ENCODE measurements at regions not wholly inside any gene's neighbourhood (a gene's known extent, or its start where the extent isn't known, plus 50 kb on each side); places are given as distances from the start of the nearest gene placed in this dataset.
A peak's percentile ranks its signal among the peaks of the same experiment; 100 is the strongest.

DNA sequence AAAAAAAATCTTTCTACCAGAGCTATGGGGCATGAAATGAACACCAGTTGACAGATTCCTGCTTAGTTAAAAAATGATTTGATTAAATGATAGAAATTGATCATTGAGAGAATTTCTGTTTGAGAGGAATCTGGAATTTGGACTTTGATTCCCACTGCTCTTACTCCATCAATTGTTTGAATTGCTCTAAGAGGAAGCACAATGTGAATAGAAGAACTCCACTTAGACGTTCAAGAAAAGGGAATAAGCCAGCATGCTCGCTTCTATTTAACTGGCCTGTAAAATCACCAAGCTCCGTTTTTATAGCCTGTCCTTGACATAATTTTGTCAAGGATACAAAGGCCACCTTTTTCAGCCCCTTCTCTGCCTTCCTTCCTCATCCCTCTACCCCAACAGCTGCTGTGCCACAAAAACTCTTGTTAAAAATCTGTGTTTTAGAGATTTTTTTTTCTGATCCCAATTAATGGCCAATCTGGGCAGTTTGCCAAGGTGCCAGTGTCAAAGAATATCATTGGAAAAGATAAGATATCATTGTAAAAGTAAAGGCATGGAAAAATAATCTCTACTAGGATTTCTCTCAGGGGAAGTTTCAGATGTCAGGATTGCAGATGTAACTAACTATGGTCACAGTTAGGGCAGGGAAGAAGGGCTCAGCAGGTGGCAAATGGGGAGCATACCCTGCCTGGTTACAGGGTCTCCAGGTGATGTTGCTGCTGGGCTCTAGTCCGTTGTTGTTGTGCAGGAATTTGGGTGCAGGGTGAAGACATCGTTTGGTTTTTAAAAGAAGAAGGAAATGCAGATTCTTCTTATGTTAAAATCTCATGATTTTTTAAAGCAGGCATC is 301.8 kb upstream of the PDZRN3 start:
- Histone ChIP-seq H3K36me3 (ENCODE audit: control insufficient read depth in 4 of 4, insufficient read depth in 4 of 4, low read length in 4 of 4) (no peaks in the 10 kb centered on the region), H3K4me1 (ENCODE audit: control insufficient read depth in 5 of 5, insufficient read depth in 5 of 5, low read length in 5 of 5) (peaks cover 0 to 4% (median 0%) of the 10 kb centered on the region in 5 donors), H3K27me3 (ENCODE audit: control insufficient read depth in 3 of 3, insufficient read depth in 3 of 3, low read length in 2 of 3) (no peaks in the 10 kb centered on the region), H3K4me3 (no peak overlapping the region), H3K9me3 (ENCODE audit: control insufficient read depth in 4 of 4, insufficient read depth in 3 of 4, low read length in 3 of 4) (no peaks in the 10 kb centered on the region), H3K27ac (ENCODE audit: low read depth in 1 of 2, low read length in 1 of 2) (no peak overlapping the region), H3K9ac (ENCODE audit: insufficient read depth in 1 of 2, low read length in 2 of 2) (no peak overlapping the region)
- 41 to 56% methylated on average over 5 of the region's 5 CpGs for WGBS, 2 donors
- TF ChIP-seq, protein P1, sequence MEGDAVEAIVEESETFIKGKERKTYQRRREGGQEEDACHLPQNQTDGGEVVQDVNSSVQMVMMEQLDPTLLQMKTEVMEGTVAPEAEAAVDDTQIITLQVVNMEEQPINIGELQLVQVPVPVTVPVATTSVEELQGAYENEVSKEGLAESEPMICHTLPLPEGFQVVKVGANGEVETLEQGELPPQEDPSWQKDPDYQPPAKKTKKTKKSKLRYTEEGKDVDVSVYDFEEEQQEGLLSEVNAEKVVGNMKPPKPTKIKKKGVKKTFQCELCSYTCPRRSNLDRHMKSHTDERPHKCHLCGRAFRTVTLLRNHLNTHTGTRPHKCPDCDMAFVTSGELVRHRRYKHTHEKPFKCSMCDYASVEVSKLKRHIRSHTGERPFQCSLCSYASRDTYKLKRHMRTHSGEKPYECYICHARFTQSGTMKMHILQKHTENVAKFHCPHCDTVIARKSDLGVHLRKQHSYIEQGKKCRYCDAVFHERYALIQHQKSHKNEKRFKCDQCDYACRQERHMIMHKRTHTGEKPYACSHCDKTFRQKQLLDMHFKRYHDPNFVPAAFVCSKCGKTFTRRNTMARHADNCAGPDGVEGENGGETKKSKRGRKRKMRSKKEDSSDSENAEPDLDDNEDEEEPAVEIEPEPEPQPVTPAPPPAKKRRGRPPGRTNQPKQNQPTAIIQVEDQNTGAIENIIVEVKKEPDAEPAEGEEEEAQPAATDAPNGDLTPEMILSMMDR (IDR thresholded peaks at IDR 0.05; ENCODE audit: control extremely low read depth, extremely low read depth): no peak
- DNase-seq: peak in 1 of 3 donors; percentile 17
- ATAC-seq (ENCODE audit: insufficient read depth, low FRiP score): no peak

DNA sequence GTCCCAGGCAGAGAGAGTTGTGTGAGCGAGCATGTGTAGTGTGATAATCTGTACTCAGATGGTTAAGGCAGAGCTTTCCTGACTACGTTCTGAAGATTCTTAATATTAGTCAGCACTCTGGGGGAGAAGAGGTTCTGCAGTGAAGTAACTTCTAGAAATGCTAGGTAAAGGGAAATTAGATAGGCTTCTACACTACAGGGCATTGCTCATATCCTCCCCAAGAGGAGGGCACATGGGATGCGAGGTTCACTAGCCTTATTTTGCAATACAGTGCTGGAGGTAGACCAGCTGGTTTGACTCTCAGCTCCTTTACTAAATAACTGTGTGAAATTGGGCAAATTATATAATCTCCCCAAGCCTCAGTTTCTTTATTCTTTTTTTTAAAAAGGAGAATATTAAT is 300.3 kb upstream of the PDZRN3 start:
- Histone ChIP-seq H3K4me1 (ENCODE audit: control insufficient read depth in 5 of 5, insufficient read depth in 5 of 5, low read length in 5 of 5) (no peaks in the 10 kb centered on the region), H3K27me3 (ENCODE audit: control insufficient read depth in 3 of 3, insufficient read depth in 3 of 3, low read length in 2 of 3) (no peaks in the 10 kb centered on the region), H3K27ac (ENCODE audit: low read depth in 1 of 2, low read length in 1 of 2) (no peak overlapping the region), H3K36me3 (ENCODE audit: control insufficient read depth in 4 of 4, insufficient read depth in 4 of 4, low read length in 4 of 4) (no peaks in the 10 kb centered on the region), H3K9ac (ENCODE audit: insufficient read depth in 1 of 2, low read length in 2 of 2) (no peak overlapping the region), H3K9me3 (ENCODE audit: control insufficient read depth in 4 of 4, insufficient read depth in 3 of 4, low read length in 3 of 4) (no peaks in the 10 kb centered on the region), H3K4me3 (no peak overlapping the region)
- ATAC-seq (ENCODE audit: insufficient read depth, low FRiP score) (no peak), DNase-seq (no peak)
- TF ChIP-seq, protein P1 (IDR thresholded peaks at IDR 0.05; ENCODE audit: control extremely low read depth, extremely low read depth): no peak
- 82 to 84% methylated on average over 3 of the region's 3 CpGs for WGBS, 2 donors

DNA sequence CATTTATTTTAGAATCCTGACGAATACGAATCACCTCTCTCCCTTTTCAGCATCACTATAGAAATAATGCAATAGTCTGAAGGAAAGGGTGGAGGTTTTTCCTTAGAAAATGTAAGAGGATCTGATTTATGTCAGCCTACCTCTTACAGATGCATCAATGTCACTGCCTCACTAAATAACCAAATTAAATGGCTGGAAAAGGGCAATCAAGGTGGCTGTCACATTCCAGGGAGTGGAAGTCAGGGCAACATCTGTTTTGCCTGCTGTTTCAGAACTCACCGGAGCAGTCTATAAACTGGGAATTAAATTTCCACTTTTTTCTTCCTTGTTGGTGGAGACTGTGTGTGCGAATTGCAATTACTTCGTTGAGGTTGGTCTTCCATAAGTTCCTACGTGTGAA is 299.3 kb upstream of the PDZRN3 start:
- H3K9ac ChIP-seq (ENCODE audit: insufficient read depth in 1 of 2, low read length in 2 of 2): no peak overlapping the region
- H3K36me3 ChIP-seq (ENCODE audit: control insufficient read depth in 4 of 4, insufficient read depth in 4 of 4, low read length in 4 of 4): no peaks in the 10 kb centered on the region
- no peaks in the 10 kb centered on the region for H3K4me1 ChIP-seq (ENCODE audit: control insufficient read depth in 5 of 5, insufficient read depth in 5 of 5, low read length in 5 of 5)
- no peaks in the 10 kb centered on the region for H3K27me3 ChIP-seq (ENCODE audit: control insufficient read depth in 3 of 3, insufficient read depth in 3 of 3, low read length in 2 of 3)
- TF ChIP-seq, protein P1 (IDR thresholded peaks at IDR 0.05; ENCODE audit: control extremely low read depth, extremely low read depth): no peak
- no peaks in the 10 kb centered on the region for H3K9me3 ChIP-seq (ENCODE audit: control insufficient read depth in 4 of 4, insufficient read depth in 3 of 4, low read length in 3 of 4)
- no peak overlapping the region for H3K4me3 ChIP-seq
- H3K27ac ChIP-seq (ENCODE audit: low read depth in 1 of 2, low read length in 1 of 2): no peak overlapping the region
- 90 to 91% methylated on average over 6 of the region's 6 CpGs for WGBS, 2 donors
- no peak for DNase-seq
- no peak for ATAC-seq (ENCODE audit: insufficient read depth, low FRiP score)

All from lung (tissue), 11 donors.